Ascending aorta (tissue), 2 donors: ENCODE measurements at regions not wholly inside any gene's neighbourhood (a gene's known extent, or its start where the extent isn't known, plus 50 kb on each side); places are given as distances from the start of the nearest gene placed in this dataset.

Experiments used
- DNase-seq, 2 donors: peaks; one replicate each; pipeline ENCODE4 v3.0.0-alpha.2; 2019; ENCODE audit warnings: low spot score in 2 of 2
- H3K27ac ChIP-seq, 2 donors: fragments of 200-600 bp; sonication (generic); one replicate each; pipeline ENCODE4 v1.5.1; 2016 to 2017; ENCODE audit warnings: mild to moderate bottlenecking in 1 of 2
- H3K27me3 ChIP-seq: fragments of 200-600 bp; sonication (generic); one replicate; pipeline ENCODE4 v1.5.1; 2017
- H3K36me3 ChIP-seq, 2 donors: fragments of 200-600 bp; sonication (generic); one replicate each; pipeline ENCODE4 v1.5.1; 2016
- H3K4me1 ChIP-seq, 2 donors: fragments of 200-600 bp; sonication (generic); one replicate each; pipeline ENCODE4 v1.5.1; 2016 to 2017; ENCODE audit warnings: mild to moderate bottlenecking in 1 of 2
- H3K4me3 ChIP-seq, 2 donors: fragments of 200-600 bp; sonication (generic); one replicate each; pipeline ENCODE4 v1.5.1; 2016 to 2017; ENCODE audit warnings: mild to moderate bottlenecking in 1 of 2
- H3K9me3 ChIP-seq, 2 donors: fragments of 200-600 bp; sonication (generic); one replicate each; pipeline ENCODE4 v1.5.1; 2016
- intact Hi-C: fragments of 100-400 bp; cut with DNase I; formaldehyde crosslinking; loops from one replicate; pipeline ENCODE4 v1.15.1; 2023
- TF ChIP-seq, protein P1 (sequence below), 3 experiments: fragments of 200-600 bp in 2 of 3; fragments of 450-650 bp in 1 of 3; sonication (generic) in 2 of 3; IDR thresholded peaks; one replicate each; pipeline ENCODE4 v1.5.1; 2016 to 2019; ENCODE audit warnings: antibody characterized with exemption in 3 of 3, mild to moderate bottlenecking in 1 of 3, moderate library complexity in 1 of 3

DNA sequence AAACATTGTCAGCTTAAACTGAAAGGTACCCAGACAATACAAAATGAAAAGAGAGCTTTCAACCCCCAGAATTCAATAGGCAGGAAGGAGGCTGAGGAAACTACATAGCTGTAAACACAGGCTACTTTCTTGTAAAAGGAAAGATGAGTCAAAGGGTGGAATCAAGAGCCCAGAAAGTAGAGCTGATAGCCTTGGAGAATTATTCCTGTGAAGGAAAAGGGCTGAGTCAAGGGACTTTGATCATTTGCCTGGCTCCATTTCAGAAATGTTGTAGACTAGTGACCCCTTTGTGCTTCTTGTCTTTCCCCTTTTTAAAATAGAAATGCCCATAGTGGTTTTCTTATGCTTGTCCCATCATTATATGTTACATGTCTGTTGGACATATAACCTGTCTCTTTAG is 597.6 kb downstream of the ADGRL2 start:
- no peaks in the 10 kb centered on the region for H3K4me1 ChIP-seq
- intact Hi-C loops, result loop anchor here (10.0 kb wide), 1 partner anchor 594 kb away; the partner anchor contains the start of gene ADGRL2
- DNase-seq, result no peak
- TF ChIP-seq, protein P1, sequence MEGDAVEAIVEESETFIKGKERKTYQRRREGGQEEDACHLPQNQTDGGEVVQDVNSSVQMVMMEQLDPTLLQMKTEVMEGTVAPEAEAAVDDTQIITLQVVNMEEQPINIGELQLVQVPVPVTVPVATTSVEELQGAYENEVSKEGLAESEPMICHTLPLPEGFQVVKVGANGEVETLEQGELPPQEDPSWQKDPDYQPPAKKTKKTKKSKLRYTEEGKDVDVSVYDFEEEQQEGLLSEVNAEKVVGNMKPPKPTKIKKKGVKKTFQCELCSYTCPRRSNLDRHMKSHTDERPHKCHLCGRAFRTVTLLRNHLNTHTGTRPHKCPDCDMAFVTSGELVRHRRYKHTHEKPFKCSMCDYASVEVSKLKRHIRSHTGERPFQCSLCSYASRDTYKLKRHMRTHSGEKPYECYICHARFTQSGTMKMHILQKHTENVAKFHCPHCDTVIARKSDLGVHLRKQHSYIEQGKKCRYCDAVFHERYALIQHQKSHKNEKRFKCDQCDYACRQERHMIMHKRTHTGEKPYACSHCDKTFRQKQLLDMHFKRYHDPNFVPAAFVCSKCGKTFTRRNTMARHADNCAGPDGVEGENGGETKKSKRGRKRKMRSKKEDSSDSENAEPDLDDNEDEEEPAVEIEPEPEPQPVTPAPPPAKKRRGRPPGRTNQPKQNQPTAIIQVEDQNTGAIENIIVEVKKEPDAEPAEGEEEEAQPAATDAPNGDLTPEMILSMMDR (IDR thresholded peaks at IDR 0.05), result no peak
- H3K27ac ChIP-seq, result no peak overlapping the region
- no peak overlapping the region for H3K4me3 ChIP-seq
- H3K9me3 ChIP-seq, result no peaks in the 10 kb centered on the region
- no peaks in the 10 kb centered on the region for H3K36me3 ChIP-seq
- H3K27me3 ChIP-seq, result no peaks in the 10 kb centered on the region

DNA sequence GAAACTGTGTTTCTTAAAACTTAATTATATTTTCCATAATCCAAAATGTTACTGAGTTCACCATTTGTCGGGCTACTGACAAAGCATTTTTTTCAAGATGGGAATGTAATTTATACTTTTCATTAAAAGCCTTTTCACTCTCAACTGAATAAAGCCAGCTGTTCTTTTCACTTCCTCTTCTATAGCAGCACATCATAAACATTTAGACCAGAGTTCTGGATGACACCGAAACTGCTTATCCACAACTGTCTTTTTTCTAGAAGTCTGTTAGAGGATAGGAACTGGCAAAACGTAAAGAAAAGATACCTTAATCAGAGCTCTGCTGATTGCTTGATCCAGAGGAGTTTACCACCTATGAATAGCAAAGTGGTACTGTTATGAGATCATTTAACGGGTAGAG is 594.7 kb downstream of the ADGRL2 start:
- Histone ChIP-seq H3K27ac (no peak overlapping the region), H3K27me3 (no peaks in the 10 kb centered on the region), H3K4me3 (no peak overlapping the region), H3K4me1 (peaks cover 0 to 4% of the 10 kb centered on the region in 2 donors), H3K36me3 (no peaks in the 10 kb centered on the region), H3K9me3 (no peaks in the 10 kb centered on the region)
- intact Hi-C loops, result loop anchor here (10.0 kb wide), 1 partner anchor 591 kb away; the partner anchor contains the start of gene ADGRL2
- TF ChIP-seq, protein P1 (IDR thresholded peaks at IDR 0.05), result no peak
- DNase-seq, result no peak

DNA sequence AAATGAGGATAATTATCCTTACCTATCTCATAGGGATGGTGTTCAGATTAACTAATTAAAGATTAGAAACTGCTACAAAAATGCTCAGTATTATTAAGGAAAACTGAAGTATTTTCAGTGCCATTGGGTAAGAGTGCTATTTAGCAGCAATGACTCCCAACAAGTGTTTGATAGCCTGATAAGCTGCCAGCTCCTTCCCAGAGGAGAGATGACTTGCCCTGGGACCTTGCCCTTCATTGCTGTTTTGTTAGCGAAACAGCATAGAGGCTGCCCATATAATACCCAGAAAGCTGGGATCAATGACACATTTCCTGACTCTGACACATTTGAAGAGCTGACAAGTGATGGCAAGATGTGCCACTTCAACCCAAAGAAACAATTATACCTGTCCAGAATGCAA is 592.2 kb downstream of the ADGRL2 start:
- Histone ChIP-seq H3K36me3 (no peaks in the 10 kb centered on the region), H3K27ac (no peak overlapping the region), H3K4me3 (no peak overlapping the region), H3K9me3 (no peaks in the 10 kb centered on the region), H3K4me1 (peaks cover 0 to 4% of the 10 kb centered on the region in 2 donors), H3K27me3 (no peaks in the 10 kb centered on the region)
- TF ChIP-seq, protein P1 (IDR thresholded peaks at IDR 0.05), result no peak
- intact Hi-C loops, result loop anchor here (10.0 kb wide), 1 partner anchor 588 kb away; the partner anchor contains the start of gene ADGRL2
- peak in 1 of 2 donors; percentile 70 for DNase-seq

DNA sequence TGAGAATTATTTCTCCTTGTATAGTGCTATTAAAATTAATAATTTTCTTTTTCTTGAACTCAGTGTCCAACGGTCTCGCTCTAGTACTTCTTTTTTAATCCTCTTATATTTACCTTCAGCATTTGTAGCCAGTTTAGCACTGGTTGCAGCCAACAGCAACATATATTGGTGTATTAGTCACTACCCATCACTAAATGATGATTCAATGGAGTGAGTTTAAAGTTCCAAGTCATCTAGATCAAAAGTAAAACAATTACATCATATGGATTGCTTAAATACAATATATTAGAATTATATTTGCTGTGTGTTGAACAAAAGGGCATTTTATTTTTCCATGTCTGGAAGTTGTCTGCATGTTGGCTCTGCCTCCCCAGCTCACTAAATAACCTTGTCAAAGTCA is 591.8 kb downstream of the ADGRL2 start:
- Histone ChIP-seq H3K4me1 (peaks cover 0 to 4% of the 10 kb centered on the region in 2 donors), H3K27ac (no peak overlapping the region), H3K36me3 (no peaks in the 10 kb centered on the region), H3K4me3 (no peak overlapping the region), H3K9me3 (no peaks in the 10 kb centered on the region), H3K27me3 (no peaks in the 10 kb centered on the region)
- intact Hi-C loops, result loop anchor here (10.0 kb wide), 1 partner anchor 588 kb away; the partner anchor contains the start of gene ADGRL2
- DNase-seq, result no peak
- TF ChIP-seq, protein P1 (IDR thresholded peaks at IDR 0.05), result no peak

DNA sequence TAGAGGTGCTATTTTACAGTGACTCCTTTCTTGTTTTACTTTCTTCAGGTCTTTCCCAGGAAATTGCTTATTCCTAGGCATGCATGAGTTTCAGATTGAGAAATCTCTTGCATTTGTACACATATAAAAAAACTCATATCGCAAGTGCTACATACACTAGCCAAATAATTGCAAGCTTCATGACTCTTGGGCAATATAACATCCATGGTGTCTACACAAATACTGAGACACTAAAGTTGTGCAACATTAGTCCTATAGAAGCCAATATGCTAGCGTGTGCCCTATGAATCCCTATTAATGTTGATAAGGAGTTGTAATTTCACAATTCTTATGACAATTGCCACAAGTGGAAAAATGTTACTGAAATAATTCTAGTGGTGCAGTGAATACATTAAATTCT is 591.0 kb downstream of the ADGRL2 start:
- H3K9me3 ChIP-seq, result no peaks in the 10 kb centered on the region
- no peaks in the 10 kb centered on the region for H3K27me3 ChIP-seq
- no peak for DNase-seq
- no peak overlapping the region for H3K4me3 ChIP-seq
- H3K36me3 ChIP-seq, result no peaks in the 10 kb centered on the region
- intact Hi-C loops, result loop anchor here (10.0 kb wide), 1 partner anchor 587 kb away; the partner anchor contains the start of gene ADGRL2
- TF ChIP-seq, protein P1 (IDR thresholded peaks at IDR 0.05), result no peak
- no peak overlapping the region for H3K27ac ChIP-seq
- peaks cover 0 to 4% of the 10 kb centered on the region in 2 donors for H3K4me1 ChIP-seq

DNA sequence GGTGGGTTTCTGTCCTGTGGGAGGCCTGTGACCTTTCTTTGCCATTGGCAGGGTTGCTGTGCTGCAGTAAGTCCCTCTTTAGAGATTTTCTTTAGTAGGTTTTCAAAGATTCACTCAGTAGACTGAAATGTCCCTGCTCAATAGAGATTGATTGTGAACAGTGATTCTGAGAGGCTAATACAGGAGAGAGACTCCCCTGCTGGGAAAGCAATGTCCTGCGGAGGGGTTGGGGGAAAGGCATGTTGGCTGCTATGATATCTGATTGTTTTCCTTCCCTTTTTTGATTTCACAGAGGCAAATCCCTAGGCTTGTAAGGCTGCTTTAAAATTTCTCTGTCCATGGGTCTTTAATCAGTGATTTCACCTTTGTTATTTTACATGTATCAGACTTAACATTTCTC is 589.9 kb downstream of the ADGRL2 start:
- DNase-seq, result no peak
- intact Hi-C loops, result loop anchor here (10.0 kb wide), 1 partner anchor 586 kb away; the partner anchor contains the start of gene ADGRL2
- TF ChIP-seq, protein P1 (IDR thresholded peaks at IDR 0.05), result no peak
- Histone ChIP-seq H3K27ac (no peak overlapping the region), H3K4me3 (no peak overlapping the region), H3K36me3 (no peaks in the 10 kb centered on the region), H3K9me3 (no peaks in the 10 kb centered on the region), H3K4me1 (peaks cover 0 to 4% of the 10 kb centered on the region in 2 donors), H3K27me3 (no peaks in the 10 kb centered on the region)
